PC-3 (cell line): ENCODE measurements at regions not wholly inside any gene's neighbourhood (a gene's known extent, or its start where the extent isn't known, plus 50 kb on each side); places are given as distances from the start of the nearest gene placed in this dataset.

ENCODE experiments used
- EZH2 ChIP-seq: fragments of 300-600 bp; sonication (generic); IDR thresholded peaks from one replicate; pipeline ENCODE4 v1.6.1; 2017; ENCODE audit warnings: antibody characterized with exemption, mild to moderate bottlenecking, low read length; ENCODE audit not compliant: unreplicated experiment
- EZH2phosphoT487 ChIP-seq: fragments of 300-600 bp; sonication (generic); IDR thresholded peaks from 2 replicates; pipeline ENCODE4 v1.6.1; 2018; ENCODE audit warnings: mild to moderate bottlenecking, antibody characterized with exemption, low read length, borderline replicate concordance
- TF ChIP-seq, protein P1 (sequence below): fragments of 300-600 bp; sonication (generic); conservative IDR thresholded peaks from 2 replicates; pipeline ENCODE4 v1.5.1; 2017; ENCODE audit warnings: antibody characterized with exemption, low read depth, mild to moderate bottlenecking, low read length

DNA sequence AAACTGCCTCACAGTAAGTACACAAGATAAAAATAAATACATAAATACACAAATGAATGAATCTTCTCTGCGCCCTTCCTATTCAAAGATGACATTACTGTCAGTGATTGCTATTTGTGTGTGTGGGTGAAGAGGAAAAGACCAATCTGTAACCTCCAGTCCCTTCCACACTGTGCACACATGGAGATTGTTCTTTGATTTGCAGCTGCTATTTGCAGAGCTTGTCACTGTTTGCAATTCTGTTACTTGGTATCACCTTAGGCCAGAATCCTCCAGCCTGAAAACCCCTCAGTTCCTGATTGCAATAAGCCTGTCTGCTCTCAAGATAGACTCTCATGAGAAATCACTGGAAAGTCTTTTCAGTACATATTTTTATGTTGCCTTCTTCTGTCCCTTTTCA lies 1314.9 kb downstream of the PCDH9 start:
- TF ChIP-seq, protein P1, sequence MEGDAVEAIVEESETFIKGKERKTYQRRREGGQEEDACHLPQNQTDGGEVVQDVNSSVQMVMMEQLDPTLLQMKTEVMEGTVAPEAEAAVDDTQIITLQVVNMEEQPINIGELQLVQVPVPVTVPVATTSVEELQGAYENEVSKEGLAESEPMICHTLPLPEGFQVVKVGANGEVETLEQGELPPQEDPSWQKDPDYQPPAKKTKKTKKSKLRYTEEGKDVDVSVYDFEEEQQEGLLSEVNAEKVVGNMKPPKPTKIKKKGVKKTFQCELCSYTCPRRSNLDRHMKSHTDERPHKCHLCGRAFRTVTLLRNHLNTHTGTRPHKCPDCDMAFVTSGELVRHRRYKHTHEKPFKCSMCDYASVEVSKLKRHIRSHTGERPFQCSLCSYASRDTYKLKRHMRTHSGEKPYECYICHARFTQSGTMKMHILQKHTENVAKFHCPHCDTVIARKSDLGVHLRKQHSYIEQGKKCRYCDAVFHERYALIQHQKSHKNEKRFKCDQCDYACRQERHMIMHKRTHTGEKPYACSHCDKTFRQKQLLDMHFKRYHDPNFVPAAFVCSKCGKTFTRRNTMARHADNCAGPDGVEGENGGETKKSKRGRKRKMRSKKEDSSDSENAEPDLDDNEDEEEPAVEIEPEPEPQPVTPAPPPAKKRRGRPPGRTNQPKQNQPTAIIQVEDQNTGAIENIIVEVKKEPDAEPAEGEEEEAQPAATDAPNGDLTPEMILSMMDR = no peak
- TF ChIP-seq EZH2 (no peak), EZH2phosphoT487 (no peak)
